ENCODE measurements at regions not wholly inside any gene's neighbourhood (a gene's known extent, or its start where the extent isn't known, plus 50 kb on each side); places are given as distances from the start of the nearest gene placed in this dataset.
"Not testable (repeated sequence)": the region's sequence is repeated elsewhere in the genome, so short reads cannot be mapped to it uniquely, and the experiment has no call there.

DNA sequence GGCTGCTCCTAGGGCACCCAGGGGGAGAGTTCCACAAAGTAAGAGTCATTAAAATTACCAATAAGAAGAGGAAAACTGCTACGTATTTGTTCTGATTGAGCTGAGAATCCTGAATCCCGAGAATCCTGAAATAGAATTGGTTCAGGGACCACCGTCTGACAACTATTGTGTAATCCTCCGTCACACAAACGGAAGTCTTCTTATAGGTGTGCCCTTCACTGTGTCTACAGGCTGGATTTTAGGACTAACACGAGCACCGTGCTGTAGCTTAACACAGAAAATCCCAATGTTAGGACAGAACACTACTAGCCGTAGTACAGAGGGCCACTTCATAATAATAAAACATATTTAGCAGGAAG, 50.6 kb upstream of the RNF182 start:
- DNase-seq = no peak

DNA sequence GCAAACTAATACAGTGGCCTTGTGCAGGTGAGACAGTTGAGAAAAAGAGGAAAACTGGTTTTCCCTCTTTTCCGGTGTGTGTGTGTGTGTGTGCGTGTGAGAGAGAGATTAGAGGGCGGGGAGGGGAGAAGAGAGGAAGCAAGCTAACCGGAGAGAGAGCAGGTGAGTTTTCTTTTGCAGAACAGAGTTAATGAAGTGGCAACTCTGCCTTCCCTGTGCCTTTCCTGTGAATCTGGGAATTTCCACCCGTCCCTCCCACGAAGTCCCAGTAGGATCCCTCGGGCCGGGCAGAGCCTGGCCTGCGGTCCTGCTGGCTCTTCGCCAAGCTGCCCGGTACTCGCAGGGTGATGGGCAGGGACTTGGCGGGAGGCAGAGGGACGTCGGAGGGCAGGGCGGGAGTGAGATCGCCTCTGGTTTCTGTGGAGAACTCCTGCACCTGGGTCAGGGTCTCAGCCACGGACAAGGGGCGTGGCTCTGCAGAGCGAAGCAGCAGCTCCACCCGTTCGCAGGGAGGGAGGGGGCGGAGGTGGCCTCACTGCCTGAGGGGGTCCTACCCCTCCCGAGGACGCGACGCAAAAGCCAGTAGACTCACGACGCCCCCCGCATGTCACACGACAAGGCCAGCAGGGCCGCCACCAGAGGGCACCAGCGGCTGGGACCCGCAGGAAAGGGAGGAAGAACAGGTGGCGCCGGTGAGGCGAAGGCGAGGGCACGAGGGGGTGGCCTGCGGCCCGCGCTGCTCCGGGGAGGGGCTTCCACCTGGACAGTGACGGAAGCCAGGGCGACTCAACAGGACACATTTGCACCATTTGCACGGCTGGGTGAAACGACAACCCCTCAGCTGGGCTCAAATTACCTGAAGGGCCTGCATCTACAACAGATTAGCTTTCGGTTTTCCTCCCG, 51.2 kb upstream of the RNF182 start:
- DNase-seq = peak; percentile 66

DNA sequence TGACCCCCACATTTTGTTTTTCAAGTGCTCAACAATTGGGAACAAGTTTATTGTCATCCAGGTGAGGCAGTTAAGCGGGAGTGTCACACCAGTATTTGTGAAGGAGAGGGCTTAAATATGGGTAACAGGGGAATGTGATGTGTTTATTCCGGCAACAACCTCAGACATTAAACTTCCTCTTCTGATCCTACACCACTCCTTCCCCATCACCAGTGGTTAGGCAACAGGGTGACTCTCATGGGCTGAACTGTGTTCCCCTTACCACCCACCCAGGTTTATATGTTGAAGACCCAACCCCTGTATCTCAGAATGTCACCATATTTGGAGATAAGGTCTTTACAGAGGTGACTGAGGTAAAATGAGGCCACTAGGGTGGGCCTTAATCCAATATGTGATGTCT, 52.1 kb upstream of the RNF182 start:
- no peak for DNase-seq

DNA sequence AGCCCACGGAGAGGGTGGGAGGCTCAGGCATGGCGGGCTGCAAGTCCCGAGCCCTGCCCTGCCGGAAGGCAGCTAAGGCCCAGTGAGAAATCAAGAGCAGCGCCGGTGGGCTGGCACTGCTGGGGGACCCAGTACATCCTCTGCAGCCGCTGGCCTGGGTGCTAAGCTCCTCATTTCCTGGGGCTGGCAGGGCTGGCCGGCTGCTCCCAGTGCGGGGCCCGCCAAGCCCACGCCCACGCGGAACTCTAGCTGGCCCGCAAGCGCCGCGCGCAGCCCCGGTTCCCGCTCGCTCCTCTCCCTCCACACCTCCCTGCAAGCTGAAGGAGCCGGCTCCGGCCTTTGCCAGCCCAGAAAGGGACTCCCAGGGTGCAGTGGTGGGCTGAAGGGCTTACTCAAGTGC, 52.7 kb upstream of the RNF182 start:
- not testable (repeated sequence) for DNase-seq

DNA sequence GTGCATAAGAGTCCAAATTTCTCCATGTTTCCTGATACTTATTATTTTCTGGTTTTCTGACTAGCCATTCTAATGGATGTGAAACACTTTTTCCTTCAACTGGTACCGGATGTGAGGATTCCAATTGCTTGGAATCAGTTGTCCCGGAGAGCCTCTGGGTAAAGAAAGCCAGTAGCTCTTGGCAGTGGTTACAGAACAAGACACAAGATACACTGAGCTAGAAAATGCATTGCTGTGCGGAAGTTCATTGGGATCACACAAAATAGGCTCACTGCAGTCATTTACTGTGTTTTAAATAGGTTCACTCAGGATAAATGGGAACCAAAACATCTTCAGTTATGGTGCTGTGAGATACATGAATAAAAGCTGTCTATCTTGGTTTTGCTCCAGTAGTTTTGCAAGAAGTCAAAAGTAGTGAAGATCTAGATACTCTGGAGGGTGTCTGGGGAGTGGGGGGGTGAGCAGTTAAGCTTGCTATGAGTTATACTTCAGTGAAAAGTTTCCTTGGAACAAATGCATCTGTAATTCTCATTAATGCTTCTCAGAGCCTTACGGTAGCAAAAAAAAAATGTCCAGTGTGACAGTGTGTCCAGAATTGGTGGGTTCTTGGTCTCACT, 54.4 kb upstream of the RNF182 start:
- no peak for DNase-seq

DNA sequence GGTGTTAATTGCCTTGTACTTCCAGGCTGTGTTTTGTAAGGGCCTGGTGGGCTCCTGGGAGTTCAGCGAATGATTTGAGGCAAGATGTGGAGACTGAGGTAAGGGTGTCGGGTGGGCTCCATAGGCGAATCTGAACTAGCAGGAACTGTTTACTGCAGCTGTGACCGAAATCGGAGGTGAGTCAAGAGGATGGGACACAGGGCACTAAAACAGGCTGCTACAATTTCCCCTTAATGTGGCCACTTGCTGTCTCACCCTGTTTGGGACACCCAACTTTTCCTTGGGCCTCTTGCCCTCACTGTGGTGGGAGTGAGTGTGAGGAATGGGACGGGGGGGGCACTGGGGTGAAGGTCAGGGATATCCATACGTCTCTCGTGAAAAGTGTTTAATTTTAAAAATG, 53.9 kb upstream of the MCUR1 start:
- DNase-seq = no peak

DNA sequence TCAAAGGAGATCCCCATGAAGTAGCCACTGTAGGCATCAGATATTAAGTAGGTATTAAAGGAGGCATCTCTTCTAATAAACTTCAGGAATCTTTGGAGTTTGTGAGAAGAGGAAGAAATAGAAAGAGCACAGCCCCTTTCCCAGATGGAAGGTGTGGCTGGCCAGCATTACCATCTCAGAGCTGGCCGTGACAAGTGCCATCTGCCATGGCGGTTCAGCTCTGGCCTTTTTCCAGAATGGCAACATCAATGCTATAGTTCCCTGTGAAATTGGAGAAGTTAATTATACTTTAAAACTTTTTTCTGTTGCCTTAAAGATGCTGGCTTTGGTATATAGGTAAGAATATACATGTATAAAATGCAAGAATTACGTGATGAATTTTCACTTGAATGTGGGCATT, 51.9 kb upstream of the MCUR1 start:
- DNase-seq = no peak

DNA sequence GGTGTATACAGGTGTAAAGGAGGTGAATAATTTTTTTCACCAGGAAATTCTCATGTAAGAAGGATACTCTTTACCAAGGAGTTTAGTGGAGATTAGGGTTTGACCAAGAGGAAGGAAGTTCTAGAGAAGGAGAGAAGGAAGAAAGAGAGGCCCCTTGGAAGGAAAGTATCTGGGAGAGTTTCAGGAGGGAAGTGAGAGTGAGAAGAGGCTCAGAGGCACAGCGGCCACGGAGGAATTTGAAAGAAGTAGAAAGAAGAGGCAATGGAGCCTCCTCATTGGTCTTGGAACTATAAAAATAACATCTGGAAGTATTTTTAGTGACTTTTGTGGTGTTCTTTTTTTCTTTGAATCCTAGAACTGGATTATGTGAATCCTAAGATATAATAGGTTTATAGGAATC, 50.8 kb upstream of the MCUR1 start:
- DNase-seq = no peak

DNA sequence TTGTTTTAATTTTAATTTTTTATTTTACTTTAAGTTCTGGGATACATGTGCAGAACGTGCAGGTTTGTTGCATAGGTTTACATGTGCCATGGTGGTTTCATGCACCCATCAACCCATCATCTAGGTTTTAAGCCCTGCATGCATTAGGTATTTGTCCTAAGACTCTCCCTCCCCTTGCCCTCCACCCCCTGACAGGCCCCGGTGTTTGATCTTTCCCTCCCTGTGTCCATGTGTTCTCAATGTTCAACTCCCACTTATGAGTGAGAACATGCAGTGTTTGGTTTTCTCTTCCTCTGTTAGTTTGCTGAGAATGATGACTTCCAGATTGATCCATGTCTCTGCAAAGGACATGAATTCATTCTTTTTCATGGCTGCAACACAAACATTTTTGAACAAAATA, 50.3 kb upstream of the MCUR1 start:
- not testable (repeated sequence) for DNase-seq
